Activated CD4-positive, CD25-positive, alpha-beta regulatory T cell treated with anti-CD3 and anti-CD28 coated beads, Interleukin-2, amount 50 U/mL, for 24 hours (primary cell): ENCODE measurements at regions not wholly inside any gene's neighbourhood (a gene's known extent, or its start where the extent isn't known, plus 50 kb on each side); places are given as distances from the start of the nearest gene placed in this dataset.

ENCODE experiments used
- ATAC-seq, 2 donors: fragments of 150-1000 bp; cut with Tn5 transposase; one replicate each; pipeline ENCODE4 v1.10.0; 2021; ENCODE audit warnings: mild to moderate bottlenecking in 1 of 2, moderate library complexity in 1 of 2

DNA sequence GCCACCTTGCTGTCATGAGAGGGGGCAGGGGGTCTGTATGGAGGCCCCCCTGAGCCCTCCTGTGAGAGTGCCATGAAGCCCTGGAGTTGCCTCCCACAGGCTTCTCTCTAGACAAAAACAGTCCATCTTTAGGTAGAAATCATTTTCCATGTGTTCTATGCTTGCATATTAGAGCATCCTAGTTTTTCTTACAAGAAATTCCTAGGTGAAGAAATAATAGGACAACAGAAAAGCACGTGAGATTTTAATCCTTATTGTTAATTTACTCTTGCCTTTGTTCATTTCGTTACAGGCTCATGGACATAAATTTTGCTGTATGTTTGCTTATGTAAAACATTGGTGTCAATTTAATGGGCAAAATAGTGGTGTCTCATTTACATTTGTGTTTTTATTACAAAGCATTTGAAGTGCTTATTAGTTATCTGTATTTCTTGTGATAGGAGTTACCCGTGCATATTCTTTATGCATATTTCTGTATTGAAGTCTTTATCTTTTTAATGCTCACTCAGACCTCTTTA is 336.9 kb upstream of the RAB6C start:
- ATAC-seq, result no peak

DNA sequence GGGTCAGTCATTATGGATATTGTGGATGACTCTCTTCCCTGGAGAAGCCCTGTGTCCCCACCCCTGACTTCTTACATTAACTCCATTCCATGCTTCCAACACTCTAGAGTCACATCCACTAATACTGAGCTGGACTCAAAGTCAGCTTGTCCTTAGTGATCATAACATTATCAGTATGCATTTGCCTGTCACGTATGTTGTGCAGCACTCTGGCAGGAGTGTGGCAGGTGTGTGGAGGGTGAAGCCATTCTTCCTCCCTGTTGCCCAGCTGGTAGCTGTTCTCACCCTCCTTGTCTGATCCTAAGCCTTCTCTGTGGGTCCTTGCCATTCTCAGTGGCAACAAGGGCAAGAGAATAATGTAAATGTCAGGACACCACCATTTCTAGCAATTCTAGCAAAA is 334.1 kb upstream of the RAB6C start:
- ATAC-seq, result no peak

DNA sequence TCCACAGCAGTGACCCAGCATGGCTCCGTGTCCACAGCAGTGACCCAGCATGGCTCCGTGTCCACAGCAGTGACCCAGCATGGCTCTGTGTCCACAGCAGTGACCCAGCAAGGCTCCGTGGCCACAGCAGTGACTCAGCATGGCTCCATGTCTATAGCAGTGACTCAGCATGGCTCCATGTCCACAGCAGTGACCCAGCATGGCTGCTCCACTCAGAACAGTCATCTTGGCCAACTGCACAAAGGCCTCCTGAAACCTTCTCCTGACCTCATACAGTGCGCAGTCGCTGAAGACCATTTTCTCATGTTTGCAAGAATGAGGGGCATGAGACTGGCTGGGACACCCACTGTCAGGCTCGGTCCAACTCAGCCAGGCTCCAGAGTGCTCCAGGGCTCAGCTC is 333.4 kb upstream of the RAB6C start:
- no peak for ATAC-seq

DNA sequence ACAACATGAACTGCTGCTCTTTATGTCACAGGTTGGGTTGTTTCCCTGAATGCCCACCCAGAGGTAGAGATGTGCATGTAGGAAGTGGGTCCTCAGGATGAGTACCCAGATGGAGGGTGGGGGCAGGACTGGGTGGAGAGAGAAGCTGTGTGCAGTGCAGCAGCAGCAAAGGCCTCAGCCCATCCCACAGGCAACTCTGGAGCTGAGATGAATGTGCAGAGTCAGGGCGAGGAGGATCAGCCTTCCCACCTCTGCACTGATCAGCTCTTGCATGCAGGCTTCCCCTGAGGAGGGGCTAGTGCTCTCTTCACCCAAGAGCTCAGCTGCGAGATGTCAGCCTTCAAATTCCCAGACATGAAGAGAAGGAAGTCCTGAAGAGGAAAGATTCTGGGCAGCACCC is 326.2 kb upstream of the RAB6C start:
- no peak for ATAC-seq

DNA sequence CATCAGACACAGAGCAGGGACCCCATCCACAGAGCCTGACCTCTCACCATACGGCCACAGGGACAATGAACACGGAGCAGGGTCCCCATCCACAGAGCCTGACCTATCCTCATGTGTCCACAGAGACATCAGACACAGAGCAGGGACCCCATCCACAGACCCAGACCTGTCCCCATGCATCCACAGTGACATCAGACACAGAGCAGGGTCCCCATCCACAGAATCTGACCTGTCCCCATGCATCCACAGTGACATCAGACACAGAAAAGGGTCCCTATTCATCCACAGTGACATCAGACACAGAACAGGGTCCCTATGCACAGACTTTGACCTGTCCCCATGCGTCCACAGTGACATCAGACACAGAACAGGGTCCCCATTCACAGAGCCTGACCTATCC is 325.1 kb upstream of the RAB6C start:
- ATAC-seq, result no peak

DNA sequence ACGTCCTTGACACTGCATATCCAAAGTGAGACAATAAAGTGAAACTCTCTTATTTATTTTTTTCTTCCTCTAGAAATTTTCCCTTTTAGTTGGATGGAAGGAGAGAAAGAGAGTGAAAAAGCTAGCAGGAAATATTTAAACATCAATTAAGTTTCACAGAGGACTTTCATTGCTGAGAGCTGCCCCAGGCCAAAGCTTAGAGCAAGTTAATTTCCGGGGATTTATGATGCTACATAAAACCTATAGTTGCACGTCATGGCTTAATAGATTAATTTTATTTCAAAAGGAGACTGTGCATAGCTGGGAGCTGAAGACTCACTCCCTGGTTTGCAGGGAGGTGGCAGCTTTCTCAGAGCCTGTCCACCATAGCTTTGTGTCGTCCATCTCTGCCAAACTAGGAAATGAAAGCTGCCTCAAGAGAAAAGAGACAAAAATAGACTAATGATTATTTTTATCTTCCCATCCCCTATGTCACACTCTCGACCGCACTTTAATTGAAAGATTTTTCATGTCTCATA is 323.3 kb upstream of the RAB6C start:
- ATAC-seq, result no peak

DNA sequence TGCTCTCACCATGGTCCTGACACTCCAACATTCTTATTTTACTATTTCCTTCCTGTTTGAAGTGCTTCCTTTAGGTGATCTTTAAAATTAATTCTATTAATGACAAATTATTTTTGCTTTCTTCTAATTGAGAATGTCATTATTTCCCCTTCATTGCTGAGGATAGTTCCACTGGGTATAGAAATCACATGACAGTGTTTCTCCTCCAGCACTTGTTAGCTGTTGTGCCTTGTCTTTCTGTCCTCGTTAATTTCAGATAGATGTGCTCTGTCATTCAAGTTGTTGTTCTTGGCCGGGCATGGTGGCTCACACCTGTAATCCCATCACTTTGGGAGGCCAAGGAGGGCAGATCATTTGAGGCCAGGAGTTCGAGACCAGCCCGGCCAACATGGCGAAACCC is 321.0 kb upstream of the RAB6C start:
- ATAC-seq, result no peak

DNA sequence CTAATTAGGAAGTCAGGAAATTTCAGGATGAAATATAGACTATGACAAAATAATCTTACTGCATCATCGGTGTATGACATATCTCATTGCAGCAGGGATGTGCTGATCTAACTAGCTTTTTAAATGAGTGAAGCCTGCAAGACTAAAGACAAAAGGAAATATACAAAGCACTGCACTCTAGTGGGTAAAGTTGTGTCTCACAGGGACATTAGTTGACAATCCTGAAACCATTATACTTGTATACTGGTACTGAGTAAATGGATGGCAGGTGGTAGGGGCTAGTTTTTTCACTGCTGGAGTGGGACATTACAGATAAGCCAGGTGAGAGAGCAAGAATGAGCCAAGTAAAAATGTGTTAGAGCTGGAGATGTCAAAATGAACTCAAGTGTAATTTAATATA is 317.5 kb upstream of the RAB6C start:
- no peak for ATAC-seq

DNA sequence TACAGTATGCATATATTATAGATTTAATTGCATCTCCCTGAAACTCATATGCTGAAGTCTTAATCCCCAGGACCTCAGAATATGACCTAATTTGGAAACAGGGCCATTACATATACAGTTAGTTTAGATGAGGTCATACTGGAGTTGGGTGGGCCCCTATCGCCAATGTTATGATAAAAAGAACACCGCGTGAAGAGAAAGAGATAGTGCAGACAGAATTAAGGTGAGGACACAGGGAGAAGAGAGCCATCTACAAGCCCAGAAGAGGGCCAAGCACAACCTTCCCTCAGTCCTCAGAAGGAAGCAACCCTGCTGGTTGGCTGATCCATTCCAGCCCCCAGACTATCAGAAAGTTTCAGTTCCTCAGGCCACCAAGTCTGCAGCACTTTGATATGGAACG is 311.9 kb upstream of the RAB6C start:
- no peak for ATAC-seq

DNA sequence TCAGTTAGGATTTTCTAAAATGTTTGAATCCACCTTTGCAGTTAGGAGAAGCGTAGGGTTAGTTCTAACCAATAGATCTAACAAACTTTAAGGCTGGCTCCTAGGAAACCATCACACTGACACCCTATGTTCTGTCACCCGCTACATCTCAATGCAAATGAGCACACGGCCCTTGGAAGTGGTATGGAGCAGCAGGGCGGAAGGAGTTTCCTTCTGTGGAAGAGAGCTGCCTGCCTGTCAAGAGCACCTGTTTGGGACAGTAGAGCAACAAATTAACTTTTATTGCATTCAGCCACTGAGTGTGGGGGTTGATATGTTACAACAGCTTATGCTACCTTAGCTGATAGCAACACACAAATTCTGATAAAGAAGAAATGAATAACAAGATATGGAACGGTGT is 306.9 kb upstream of the RAB6C start:
- no peak for ATAC-seq

DNA sequence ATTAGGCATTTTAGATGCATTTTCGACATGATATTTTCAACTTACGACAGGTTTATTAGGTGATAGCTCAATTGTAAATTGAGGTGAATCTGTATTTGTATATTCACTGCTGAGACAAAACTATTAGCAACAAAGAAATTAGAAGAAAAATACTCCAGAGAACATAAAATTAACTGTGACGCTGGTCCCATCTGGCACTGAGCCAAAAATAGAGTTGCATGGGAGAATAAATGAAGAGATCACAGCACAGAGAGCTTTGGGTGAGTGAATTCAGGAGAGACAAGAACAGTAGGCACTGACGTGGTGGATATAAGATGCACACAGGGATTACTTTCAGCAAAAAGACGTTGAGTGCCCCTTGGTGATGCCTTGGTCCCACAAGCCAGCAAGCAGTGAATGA is 306.2 kb upstream of the RAB6C start:
- ATAC-seq, result no peak

DNA sequence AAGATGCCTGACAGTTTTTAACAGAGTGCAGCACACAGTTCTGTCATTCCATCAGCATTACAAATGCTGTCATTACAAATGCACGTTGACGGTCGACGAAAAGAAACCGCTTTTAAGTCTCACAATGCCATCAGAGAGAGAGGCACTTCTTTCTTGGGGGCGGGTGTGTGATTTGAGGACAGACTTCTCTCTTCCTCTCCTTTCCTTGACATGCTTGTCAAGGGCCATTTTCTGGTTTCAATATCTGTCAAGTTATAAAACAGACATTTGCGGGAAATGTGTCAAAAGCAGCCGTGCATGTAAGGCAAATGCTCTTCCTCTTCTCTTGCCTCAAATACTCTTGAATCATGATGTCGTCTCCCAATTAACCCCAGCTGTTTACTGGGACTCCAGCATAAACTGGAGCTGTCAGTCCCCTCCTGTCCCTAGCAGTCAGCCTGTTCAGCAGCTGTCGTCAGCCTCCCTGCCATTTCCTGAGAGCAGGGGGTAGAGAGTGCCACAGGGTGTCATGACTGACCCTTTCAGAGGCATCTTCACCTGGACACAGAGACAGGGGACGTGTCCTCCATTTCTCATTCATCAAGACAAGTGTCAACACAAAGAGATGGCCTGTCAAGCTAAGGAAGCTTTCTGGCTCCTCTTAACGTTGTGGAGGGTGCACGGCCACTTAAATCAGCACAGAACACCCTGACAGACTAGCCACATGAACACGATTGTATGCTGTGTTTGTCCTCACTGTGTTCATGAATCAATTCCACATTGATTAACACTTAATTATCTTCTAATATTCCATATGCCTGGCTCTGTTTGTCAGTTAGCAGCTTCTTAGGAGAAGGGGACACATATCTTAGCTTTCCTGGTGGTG is 305.4 kb upstream of the RAB6C start:
- peak in 1 of 2 donors; percentile 26 for ATAC-seq

DNA sequence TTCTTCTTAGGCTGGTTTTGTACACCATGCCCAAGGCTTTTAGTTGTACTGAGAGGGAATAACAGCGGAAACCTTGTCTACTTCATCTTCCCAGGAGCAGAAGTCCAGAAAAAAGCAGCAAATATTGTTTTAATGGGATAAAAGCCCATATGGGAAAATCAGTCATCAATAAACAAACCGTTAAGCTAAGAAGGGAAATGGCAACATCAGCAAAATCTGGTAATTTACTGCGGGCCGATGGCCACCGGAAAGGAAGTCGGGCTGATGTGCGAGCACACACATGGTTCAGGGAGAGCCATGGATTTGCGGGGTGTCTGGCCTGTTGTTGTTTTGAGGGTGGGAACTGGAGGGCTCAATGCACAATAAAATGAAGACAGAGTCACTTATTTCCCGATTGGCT is 300.7 kb upstream of the RAB6C start:
- ATAC-seq, result no peak

DNA sequence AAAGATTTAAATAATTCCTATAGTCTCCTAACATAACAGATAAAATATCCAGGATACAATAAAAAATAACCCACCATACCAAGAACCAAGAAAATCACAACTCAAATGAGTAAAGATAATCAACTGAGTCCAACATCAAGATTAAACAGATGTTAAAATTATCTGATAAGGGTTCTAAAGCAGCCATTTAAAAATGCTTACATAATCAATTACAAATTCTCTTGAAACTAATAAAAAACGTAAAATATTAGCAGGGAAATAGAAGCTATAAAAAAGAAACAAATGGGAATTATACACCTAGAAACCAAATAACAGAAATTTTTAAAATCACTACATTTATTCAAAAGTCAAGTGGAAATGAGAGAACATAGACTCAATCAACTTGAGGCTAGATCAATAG is 297.7 kb upstream of the RAB6C start:
- no peak for ATAC-seq

DNA sequence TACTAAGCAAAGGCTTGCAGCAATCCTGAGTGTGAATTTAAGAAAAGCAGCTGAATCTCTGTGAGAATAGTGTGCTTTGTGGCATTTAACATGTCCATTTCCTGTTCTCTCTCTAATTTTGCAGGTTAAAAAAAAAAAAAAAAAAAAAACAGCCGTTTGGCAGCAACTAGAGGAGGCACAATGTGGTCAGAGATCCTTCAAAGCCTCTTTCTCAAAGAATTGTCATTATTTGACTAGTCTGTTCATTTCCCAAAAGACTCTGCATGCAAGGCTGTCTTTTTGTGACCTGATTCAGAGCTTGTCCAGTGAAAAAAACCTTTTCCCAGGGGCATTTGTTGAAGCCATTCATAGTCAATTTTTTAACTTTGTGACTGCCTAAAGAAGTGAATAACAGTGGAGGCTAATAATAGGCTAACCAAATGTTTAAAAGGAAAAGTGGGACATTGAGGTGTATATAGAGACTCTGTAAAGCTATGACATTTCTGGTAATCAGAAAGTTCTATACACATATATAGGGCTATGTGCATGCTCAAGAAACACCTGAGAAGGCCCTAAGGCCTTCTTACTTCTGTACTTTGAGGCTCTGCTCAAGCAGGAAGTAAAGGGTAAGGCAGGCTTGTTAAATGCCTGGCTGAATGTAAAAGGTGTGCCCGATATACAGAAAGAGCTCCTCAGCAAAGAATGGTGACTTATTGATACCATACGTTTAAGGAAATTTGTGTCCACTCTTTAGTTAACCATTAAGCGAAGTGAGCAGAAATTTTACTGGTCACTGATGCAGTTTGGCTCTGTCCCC is 289.6 kb upstream of the RAB6C start:
- no peak for ATAC-seq

DNA sequence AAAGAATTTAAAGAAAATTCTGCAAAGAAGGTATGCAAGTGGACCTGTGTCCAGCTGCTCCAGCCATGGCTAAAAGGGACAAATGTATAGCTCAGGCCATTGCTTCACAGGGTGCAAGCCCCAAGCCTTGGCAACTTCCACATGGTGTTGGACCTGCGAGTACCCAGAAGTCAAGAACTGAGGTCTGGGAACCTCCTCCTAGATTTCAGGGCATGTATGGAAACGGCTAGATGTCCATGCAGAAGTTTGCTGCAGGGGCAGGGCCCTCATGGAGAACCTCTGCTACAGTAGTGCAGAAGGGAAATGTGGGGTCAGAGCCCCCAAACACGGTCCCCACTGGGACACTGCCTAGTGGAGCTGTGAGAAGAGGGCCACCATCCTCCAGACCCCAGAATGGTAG is 284.0 kb upstream of the RAB6C start:
- no peak for ATAC-seq

DNA sequence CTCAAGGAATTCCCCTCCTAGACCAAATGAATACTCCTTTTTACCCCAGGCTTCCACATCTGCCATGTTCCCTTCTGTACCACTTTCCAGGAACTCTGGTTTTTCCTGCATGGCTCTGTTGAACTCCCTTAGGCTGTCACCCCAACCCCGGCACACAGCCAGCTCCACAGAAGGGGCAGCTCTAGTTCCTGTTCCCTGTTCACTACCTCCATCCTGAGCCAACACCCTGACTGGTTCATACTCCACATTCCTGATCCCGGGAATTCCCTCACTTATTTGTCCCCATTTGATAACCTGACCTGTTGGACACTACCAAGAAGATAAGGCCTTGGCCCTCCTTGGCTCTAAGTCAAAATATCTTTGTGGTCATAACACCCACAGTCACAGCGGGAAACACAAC is 280.9 kb upstream of the RAB6C start:
- no peak for ATAC-seq

DNA sequence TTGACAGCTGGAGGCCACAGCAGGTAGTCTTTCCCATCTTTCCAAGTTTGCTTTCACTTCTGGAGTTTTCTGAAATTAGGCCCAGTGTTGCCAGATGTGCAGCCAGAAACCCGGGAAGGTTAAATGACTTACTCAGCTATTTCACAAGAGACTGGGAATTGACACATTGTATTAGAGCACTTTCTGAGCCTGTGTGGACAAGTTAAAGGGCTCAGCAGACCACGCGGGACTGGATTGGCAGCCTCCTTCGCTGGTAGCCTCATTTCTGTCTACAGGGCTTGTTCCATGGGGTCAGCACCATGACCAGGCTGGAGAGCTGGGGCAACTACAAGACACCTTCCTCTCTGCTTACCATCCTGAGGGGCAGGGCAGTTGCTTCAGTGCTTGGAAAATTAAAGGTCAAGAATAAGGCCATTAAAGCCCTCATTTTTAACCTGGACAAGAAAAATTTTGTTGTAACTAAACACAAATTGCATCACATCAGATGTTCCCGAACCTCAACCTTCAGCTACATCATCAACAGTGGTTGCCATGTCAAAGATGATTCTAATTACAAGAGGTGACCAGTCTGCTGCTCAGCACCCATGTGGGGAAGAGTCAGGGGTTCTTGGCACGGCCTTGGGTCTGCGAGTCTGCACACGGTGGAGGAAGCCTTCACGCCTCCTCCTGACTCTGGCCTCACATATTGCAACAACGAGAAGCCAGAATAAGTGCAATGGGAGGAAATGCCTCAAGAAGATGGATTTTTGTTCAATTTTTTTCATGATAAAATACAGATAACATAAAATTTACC is 279.5 kb upstream of the RAB6C start:
- ATAC-seq, result no peak

DNA sequence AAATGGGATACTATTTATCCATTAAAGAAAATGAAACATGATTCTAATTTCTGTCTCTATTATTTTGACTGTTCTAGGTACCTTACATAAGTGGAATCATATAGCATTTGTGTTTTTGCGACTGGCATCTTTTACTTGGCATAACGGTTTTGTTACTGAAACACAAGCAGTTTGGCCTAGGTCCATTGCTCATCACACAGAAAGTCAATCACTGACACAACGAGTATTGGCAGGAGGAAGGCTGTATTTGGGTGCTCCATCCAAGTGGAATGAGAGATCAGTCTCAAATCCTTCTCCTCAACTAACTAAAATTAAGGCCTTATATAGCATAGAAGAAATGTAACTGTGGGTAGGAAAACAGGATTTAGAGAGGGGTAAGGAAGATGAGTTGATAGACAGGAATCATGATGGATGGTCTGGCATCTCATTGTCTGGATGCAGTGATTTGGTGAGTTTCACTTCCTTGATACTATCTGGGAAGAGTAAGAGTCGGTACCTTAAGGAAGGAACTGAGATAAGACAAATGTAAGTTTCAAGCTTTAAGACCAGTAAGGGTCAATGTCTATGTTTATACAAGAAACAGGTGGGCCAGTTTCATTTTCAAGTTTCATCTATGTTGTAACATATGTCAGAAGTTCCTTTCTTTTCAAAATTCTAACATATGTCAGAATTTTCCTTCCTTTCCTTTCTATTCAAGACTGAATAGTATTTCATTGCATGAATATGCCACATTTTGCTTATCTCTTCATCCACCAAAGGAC is 276.9 kb upstream of the RAB6C start:
- ATAC-seq, result no peak

DNA sequence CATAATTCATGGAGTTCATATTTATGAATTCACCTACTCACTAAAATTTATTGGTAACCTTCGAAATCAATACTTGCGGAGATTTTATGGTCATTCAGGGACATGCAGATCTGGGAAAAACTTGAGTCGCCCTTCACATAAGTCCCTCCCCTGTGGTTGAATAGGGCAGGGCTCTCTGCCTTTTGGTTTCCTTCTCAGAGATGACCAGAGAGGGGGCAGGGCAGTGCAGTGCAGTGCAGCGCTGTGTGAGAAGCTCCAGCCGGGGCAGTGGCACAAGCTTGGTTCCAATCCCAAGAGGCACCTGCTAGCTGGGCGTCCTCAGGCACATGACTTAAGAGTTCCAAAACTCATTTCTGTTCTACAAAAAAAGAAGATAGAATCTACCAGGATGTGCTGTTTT is 274.4 kb upstream of the RAB6C start:
- ATAC-seq, result no peak

DNA sequence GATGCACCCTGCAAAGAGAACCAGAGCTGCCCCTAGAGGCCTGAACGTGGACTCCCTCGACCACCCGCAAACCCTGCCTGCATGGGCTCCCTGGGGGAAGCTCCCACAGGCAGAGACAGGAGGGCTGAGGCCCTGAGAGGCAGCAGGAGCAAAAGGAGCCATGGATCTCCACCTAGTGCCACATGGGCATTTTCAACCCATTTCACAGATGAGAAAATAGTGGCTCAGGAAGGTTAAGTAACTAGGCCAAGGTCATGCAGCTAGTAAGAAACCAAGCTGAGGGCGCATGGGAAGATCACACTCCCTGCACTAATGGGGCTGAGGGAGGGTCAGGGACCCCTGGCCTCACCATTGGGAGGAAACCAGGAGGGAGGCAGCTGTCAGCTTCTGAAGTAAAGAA is 271.7 kb upstream of the RAB6C start:
- ATAC-seq, result no peak
